ENCODE measurements at regions not wholly inside any gene's neighbourhood (a gene's known extent, or its start where the extent isn't known, plus 50 kb on each side); places are given as distances from the start of the nearest gene placed in this dataset.
"Not testable (repeated sequence)": the region's sequence is repeated elsewhere in the genome, so short reads cannot be mapped to it uniquely, and the experiment has no call there.

GRCh38 chr2:137892739-137893138 is 71.5 kb upstream of the HNMT start:
- peak; percentile 66 to 95 for DNase-seq

GRCh38 chr2:137893145-137893544 is 71.1 kb upstream of the HNMT start:
- DNase-seq, result no peak

- DNase-seq, result no peak
Measured at GRCh38 chr2:137896467-137896866, 67.8 kb upstream of the HNMT start.

- DNase-seq, result no peak
Measured at GRCh38 chr2:137897082-137897481, 67.2 kb upstream of the HNMT start.

- no peak for DNase-seq
Measured at GRCh38 chr2:137900421-137901141, 63.7 kb upstream of the HNMT start.

- DNase-seq, result peak in 1 of 2 experiments; percentile 1
Measured at GRCh38 chr2:137910641-137911040, 53.6 kb upstream of the HNMT start.

GRCh38 chr2:137912371-137912770 is 51.9 kb upstream of the HNMT start:
- no peak for DNase-seq

GRCh38 chr2:137913169-137913568 is 51.1 kb upstream of the HNMT start:
- DNase-seq, result no peak

- not testable (repeated sequence) for DNase-seq
Measured at GRCh38 chr2:137913648-137914047, 50.6 kb upstream of the HNMT start.
